Fibroblast of skin of back (primary cell): ENCODE measurements at regions not wholly inside any gene's neighbourhood (a gene's known extent, or its start where the extent isn't known, plus 50 kb on each side); places are given as distances from the start of the nearest gene placed in this dataset.
"Not testable (repeated sequence)": the region's sequence is repeated elsewhere in the genome, so short reads cannot be mapped to it uniquely, and the experiment has no call there.

Source experiments
- DNase-seq: peaks from one replicate; pipeline ENCODE4 v3.0.0-alpha.2; 2013

DNA sequence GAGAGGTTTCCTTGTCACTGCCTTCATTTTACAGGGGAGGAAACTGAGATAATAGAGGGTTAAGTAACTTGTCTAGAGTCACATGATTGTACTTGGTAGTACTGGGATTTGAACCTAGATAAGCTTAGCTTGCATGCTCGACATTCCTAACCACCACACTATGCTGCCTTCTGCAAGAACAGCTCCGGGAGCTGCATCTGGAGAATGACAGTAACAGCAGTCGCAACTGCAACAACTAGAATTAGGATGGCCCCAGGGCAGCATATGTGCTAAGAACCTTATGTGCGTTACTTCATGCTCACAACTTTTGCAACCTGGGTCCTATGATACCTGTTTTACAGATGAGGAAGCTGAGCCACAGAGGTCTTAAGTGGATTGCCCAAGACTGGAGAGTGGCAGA is 89.5 kb upstream of the LCORL start:
- DNase-seq: no peak

GRCh38 chr4:18110099-18110498 is 88.5 kb upstream of the LCORL start:
- no peak for DNase-seq

- no peak for DNase-seq
Measured at GRCh38 chr4:18109676-18110075, 88.1 kb upstream of the LCORL start.

- DNase-seq: not testable (repeated sequence)
Measured at GRCh38 chr4:18107848-18108528, 86.4 kb upstream of the LCORL start.

DNA sequence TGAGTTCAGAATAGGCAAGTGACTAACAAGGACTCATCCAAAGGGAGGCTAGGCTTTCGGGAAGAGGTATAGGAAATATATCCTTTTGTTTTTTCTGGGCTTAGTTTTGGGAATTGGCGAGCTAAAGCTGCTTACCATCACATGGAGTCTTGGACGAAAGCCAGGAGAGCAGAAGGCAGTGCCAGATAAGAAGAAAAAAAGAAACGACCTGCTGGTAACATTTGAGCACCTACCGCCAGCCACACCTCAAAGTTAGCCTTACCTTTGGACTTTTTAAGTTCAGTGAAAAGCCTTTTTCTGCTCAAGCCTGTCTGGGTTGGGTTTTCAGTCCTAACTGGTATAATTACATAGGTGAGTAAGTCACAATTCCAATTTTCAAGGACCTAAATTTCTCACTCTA is 85.1 kb upstream of the LCORL start:
- DNase-seq: no peak

- no peak for DNase-seq
Measured at GRCh38 chr4:18105030-18106011, 83.8 kb upstream of the LCORL start.

- no peak for DNase-seq
Measured at GRCh38 chr4:18103876-18104605, 82.5 kb upstream of the LCORL start.

- DNase-seq: no peak
Measured at GRCh38 chr4:18100657-18101056, 79.1 kb upstream of the LCORL start.

- DNase-seq: not testable (repeated sequence)
Measured at GRCh38 chr4:18090447-18090846, 68.9 kb upstream of the LCORL start.

DNA sequence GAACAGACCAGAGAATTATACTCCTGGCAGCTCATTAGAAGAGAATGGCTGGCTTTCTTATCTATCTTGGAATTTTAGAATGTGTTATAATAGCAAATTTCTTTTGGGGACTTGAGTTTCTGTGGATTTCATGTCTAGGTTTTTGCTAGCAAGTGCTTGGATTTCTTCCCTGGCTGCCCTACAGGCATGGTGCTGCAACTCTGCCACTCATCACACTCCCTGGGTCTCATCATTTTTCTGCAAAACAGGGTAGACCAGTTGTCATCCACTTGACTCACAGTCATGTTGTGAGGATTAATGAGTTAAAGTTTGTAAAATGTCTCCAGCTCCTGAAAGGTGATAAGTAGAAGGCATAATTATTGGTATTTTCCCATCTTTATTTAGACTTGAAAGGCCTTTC is 60.7 kb upstream of the LCORL start:
- no peak for DNase-seq

DNA sequence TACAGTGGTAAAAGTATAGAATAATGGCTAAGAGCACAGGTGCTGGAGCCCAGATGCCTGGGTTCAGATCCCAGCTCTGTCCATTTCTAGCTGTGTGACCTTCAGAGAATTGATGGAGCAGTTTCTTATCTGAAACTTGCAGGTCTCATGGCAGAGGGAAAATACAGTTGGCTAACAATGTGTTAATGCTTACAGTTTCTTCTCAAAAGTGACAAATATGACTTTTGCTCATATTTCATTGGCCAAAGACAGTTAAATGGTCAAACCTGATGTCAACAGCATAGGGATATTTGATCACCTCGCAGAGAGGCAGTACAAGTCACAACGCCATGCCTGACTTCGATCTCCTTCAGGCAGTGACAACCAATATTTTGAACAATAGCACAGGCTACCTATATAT is 60.2 kb upstream of the LCORL start:
- no peak for DNase-seq

DNA sequence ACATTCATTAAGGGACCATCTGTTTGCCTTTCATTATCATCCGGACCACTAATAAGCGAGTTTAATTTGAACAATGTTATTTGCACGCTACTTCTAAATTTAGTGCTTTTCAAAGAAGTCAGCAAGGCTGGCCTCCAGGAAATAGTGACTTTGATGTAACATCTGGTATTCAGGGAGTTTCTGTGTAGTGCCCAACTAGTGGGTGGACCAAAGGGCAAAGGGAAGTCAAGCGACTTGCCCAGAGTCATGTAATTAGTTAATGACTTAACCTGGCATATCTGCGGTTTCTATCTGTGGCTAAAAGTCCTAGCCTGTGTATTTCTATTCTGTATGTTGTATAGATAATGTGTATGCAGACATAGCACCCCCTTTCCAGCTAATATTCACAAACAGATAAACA is 56.3 kb upstream of the LCORL start:
- DNase-seq: no peak

GRCh38 chr4:18075823-18076433 is 54.4 kb upstream of the LCORL start:
- peak; percentile 7 for DNase-seq

- DNase-seq: no peak
Measured at GRCh38 chr4:18071894-18072293, 50.3 kb upstream of the LCORL start.
